B cell (primary cell): ENCODE measurements at regions not wholly inside any gene's neighbourhood (a gene's known extent, or its start where the extent isn't known, plus 50 kb on each side); places are given as distances from the start of the nearest gene placed in this dataset.
"Not testable (repeated sequence)": the region's sequence is repeated elsewhere in the genome, so short reads cannot be mapped to it uniquely, and the experiment has no call there.

Experiments used
- ATAC-seq: fragments of 200-7000 bp; cut with Tn5 transposase; one replicate; pipeline ENCODE4 v1.10.0; 2021; ENCODE audit warnings: low read depth, mild to moderate bottlenecking, moderate number of reproducible peaks, moderate library complexity
- CTCF ChIA-PET: fragments of 350-600 bp; sonication (Branson Sonifier 250); formaldehyde crosslinking; loops from one replicate; lab custom pipeline; 2021; ENCODE audit warnings: antibody characterized with exemption, inconsistent platforms; lab: Charles Lee
- POLR2A ChIA-PET: fragments of 350-600 bp; sonication (Branson Sonifier 250); formaldehyde crosslinking; loops from one replicate; lab custom pipeline; 2021; ENCODE audit warnings: antibody characterized with exemption; lab: Charles Lee
- DNase-seq: peaks from one replicate; pipeline ENCODE4 v3.0.0; 2013
- H2AFZ ChIP-seq: 2 replicates; pipeline ENCODE4 v1.6.1; 2012; ENCODE audit warnings: mild to moderate bottlenecking, low read depth, low read length; ENCODE audit not compliant: insufficient read depth, poor library complexity, severe bottlenecking
- H3K27ac ChIP-seq, 2 donors: 1 replicate in 1 of 2; 2 replicates in 1 of 2; pipeline ENCODE4 v1.5.1; 2012 to 2013; ENCODE audit warnings: low read length in 2 of 2, mild to moderate bottlenecking in 2 of 2, moderate library complexity in 1 of 2
- H3K27me3 ChIP-seq, 4 experiments: fragments of 200-600 bp in 1 of 4; sonication (generic) in 1 of 4; replicated peaks in 1 of 4; 1 replicate in 2 of 4; 2 replicates in 2 of 4; pipeline versions ENCODE4 v1.6.1 to v1.7.0; 2013 to 2016; ENCODE audit warnings: low read length in 3 of 4, mild to moderate bottlenecking in 2 of 4, mixed read lengths in 1 of 4, moderate library complexity in 1 of 4; ENCODE audit not compliant: insufficient read depth in 4 of 4, control insufficient read depth in 3 of 4; ENCODE audit errors: control extremely low read depth in 1 of 4
- H3K36me3 ChIP-seq, 2 experiments: replicated peaks in 1 of 2; 1 replicate in 1 of 2; 2 replicates in 1 of 2; pipeline versions ENCODE4 v1.6.1 to v1.7.1; 2013; ENCODE audit warnings: low read length in 1 of 2; ENCODE audit not compliant: insufficient read depth in 2 of 2, control insufficient read depth in 1 of 2; ENCODE audit errors: control extremely low read depth in 1 of 2, extremely low read depth in 1 of 2
- H3K4me1 ChIP-seq, 2 donors: fragments of 200-600 bp in 1 of 2; sonication (generic) in 1 of 2; 1 replicate in 1 of 2; 2 replicates in 1 of 2; pipeline versions ENCODE4 v1.5.1 to v1.6.1; 2013 to 2017; ENCODE audit warnings: low read length in 2 of 2; ENCODE audit not compliant: control insufficient read depth in 2 of 2, insufficient read depth in 2 of 2
- H3K4me2 ChIP-seq: replicated peaks from 2 replicates; pipeline ENCODE3; 2012; ENCODE audit warnings: mild to moderate bottlenecking, low read depth, low read length; ENCODE audit not compliant: poor library complexity, severe bottlenecking
- H3K4me3 ChIP-seq, 5 experiments: fragments of 200-600 bp in 1 of 5; sonication (generic) in 1 of 5; 1 replicate in 3 of 5; 2 replicates in 2 of 5; pipeline versions ENCODE4 v1.5.1 to v1.7.0; 2011 to 2016; ENCODE audit warnings: low read length in 4 of 5, mild to moderate bottlenecking in 4 of 5, low read depth in 2 of 5, control low read depth in 1 of 5, moderate library complexity in 1 of 5; ENCODE audit not compliant: insufficient read depth in 1 of 5; ENCODE audit errors: control extremely low read depth in 1 of 5, extremely low read depth in 1 of 5
- H3K79me2 ChIP-seq: fragments of 200-600 bp; sonication (generic); one replicate; pipeline ENCODE4 v1.6.0; 2016; ENCODE audit warnings: low read length; ENCODE audit not compliant: control insufficient read depth, insufficient read depth
- H3K9ac ChIP-seq: fragments of 200-600 bp; sonication (generic); 2 replicates; pipeline ENCODE4 v1.6.1; 2017; ENCODE audit warnings: mild to moderate bottlenecking, low read length, moderate library complexity
- H3K9me3 ChIP-seq, 3 donors: one replicate each; pipeline versions ENCODE4 v1.6.1 to v1.7.1; 2013; ENCODE audit warnings: low read length in 2 of 3; ENCODE audit not compliant: control insufficient read depth in 2 of 3, insufficient read depth in 1 of 3; ENCODE audit errors: control extremely low read depth in 1 of 3
- H4K20me1 ChIP-seq: 2 replicates; pipeline ENCODE4 v1.6.0; 2012; ENCODE audit warnings: mild to moderate bottlenecking, low read length; ENCODE audit not compliant: insufficient read depth, control insufficient read depth, poor library complexity, severe bottlenecking
- H3K27ac Mint-ChIP-seq: one replicate; pipeline ENCODE4 v1.8.0; 2021; ENCODE audit warnings: mixed read lengths
- H3K27me3 Mint-ChIP-seq: one replicate; pipeline ENCODE4 v1.8.0; 2021; ENCODE audit warnings: mixed read lengths
- H3K4me1 Mint-ChIP-seq: one replicate; pipeline ENCODE4 v1.8.0; 2021; ENCODE audit warnings: mixed read lengths
- H3K4me3 Mint-ChIP-seq: one replicate; pipeline ENCODE4 v1.8.0; 2021; ENCODE audit warnings: mixed read lengths
- H3K9me3 Mint-ChIP-seq: one replicate; pipeline ENCODE4 v1.8.0; 2022; ENCODE audit warnings: mixed read lengths; ENCODE audit not compliant: insufficient read depth
- CTCF ChIP-seq: fragments of 200-600 bp; IDR thresholded peaks from one replicate; pipeline ENCODE4 v1.8.0; 2022; ENCODE audit warnings: antibody characterized with exemption, mild to moderate bottlenecking
- EZH2 ChIP-seq: IDR thresholded peaks from 2 replicates; pipeline ENCODE4 v1.6.1; 2012; ENCODE audit warnings: borderline replicate concordance, low read depth, mild to moderate bottlenecking, moderate library complexity, low read length; ENCODE audit not compliant: insufficient read depth, poor library complexity, severe bottlenecking
- WGBS: methylation state at CpG from one replicate; pipeline ENCODE4 v1.1.5; 2013; ENCODE audit warnings: missing lambda C conversion rate; ENCODE audit not compliant: insufficient coverage; 5-methylcytosine and 5-hydroxymethylcytosine counted together
- intact Hi-C: fragments of 100-400 bp; cut with micrococcal nuclease; formaldehyde crosslinking; loops from one replicate; pipeline ENCODE4 v1.10.0; 2022

- intact Hi-C loops, result no loop called here
- Mint-ChIP-seq H3K9me3 (no peaks in the 10 kb centered on the region), H3K27ac (no peak overlapping the region), H3K4me1 (peaks cover 2% of the 10 kb centered on the region), H3K4me3 (no peak overlapping the region), H3K27me3 (no peaks in the 10 kb centered on the region)
- Histone ChIP-seq H3K4me2 (no peak overlapping the region), H3K9me3 (no peaks in the 10 kb centered on the region), H3K9ac (no peak overlapping the region), H3K4me1 (no peaks in the 10 kb centered on the region), H4K20me1 (no peaks in the 10 kb centered on the region), H3K27ac (no peak overlapping the region), H3K79me2 (no peaks in the 10 kb centered on the region), H3K27me3 (no peaks in the 10 kb centered on the region), H3K4me3 (no peak overlapping the region), H3K36me3 (no peaks in the 10 kb centered on the region), H2AFZ (no peak overlapping the region)
- DNase-seq (no peak), ATAC-seq (no peak)
- no peak for TF ChIP-seq CTCF
- no peak for TF ChIP-seq EZH2
- ChIA-PET CTCF (no interaction called here), POLR2A (no interaction called here)
- no CpG with 5 or more reads among the region's 2 CpGs for WGBS
Measured at GRCh38 chr2:19098467-19099160, 259.8 kb downstream of the OSR1 start.

GRCh38 chr2:19089476-19089875 is 268.9 kb downstream of the OSR1 start:
- ATAC-seq, H3K9ac ChIP-seq, H3K36me3 ChIP-seq, POLR2A ChIA-PET, H3K27me3 ChIP-seq, H4K20me1 ChIP-seq, H3K27ac Mint-ChIP-seq, H3K9me3 Mint-ChIP-seq, H3K79me2 ChIP-seq, H3K4me1 Mint-ChIP-seq, H3K4me3 ChIP-seq, H3K4me3 Mint-ChIP-seq, H3K27ac ChIP-seq, DNase-seq, CTCF ChIA-PET, H3K27me3 Mint-ChIP-seq, H3K4me1 ChIP-seq, intact Hi-C loops, H3K9me3 ChIP-seq, H2AFZ ChIP-seq, H3K4me2 ChIP-seq: not testable (repeated sequence)
- 82% methylated on average over 5 of the region's 5 CpGs for WGBS
